GM13976 (cell line): ENCODE measurements at regions not wholly inside any gene's neighbourhood (a gene's known extent, or its start where the extent isn't known, plus 50 kb on each side); places are given as distances from the start of the nearest gene placed in this dataset.

ENCODE experiments used
- DNase-seq: peaks from one replicate; pipeline ENCODE4 v3.0.0; 2012; ENCODE audit warnings: low spot score
- CTCF ChIP-seq: IDR thresholded peaks from 2 replicates; pipeline ENCODE4 v1.5.1; 2012; ENCODE audit warnings: borderline replicate concordance, mild to moderate bottlenecking; ENCODE audit not compliant: insufficient read depth; ENCODE audit errors: extremely low read depth, missing control alignments, control extremely low read depth
- in situ Hi-C: fragments of 300-500 bp; cut with MboI; formaldehyde crosslinking; loops from one replicate; pipeline ENCODE4 v1.12.0; 2022; ENCODE audit warnings: low sequenced_read_pairs, mixed read lengths, inconsistent platforms; ENCODE audit not compliant: unreplicated experiment

DNA sequence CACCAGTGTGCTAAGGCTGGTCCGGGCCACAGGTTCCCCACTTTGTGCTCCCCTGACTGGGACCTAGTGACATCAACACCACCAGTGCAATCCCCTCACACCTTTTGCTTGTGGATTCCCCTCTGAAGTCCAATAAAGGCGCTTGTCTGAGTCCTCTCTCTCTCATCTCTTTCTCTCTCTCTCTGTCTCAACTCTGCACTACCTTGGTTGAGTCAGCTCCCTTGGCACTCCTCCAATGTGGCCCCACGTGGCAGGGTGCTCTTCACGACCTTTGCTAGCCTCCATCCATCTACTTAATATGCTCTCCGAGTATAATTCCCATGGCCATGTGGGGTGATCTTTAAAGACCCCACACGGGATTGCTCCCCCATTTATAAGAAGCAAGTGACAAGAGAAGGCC lies 385.0 kb downstream of the CD83 start:
- TF ChIP-seq CTCF = no peak
- DNase-seq = no peak
- in situ Hi-C loops = no loop called here

- in situ Hi-C loops = no loop called here
- no peak for TF ChIP-seq CTCF
- DNase-seq = no peak
Observed at GRCh38 chr6:14505401-14505800, 387.8 kb downstream of the CD83 start.

- DNase-seq = no peak
- TF ChIP-seq CTCF = no peak
- in situ Hi-C loops = no loop called here
Observed at GRCh38 chr6:14506656-14507246, 389.2 kb downstream of the CD83 start.

GRCh38 chr6:14509120-14509519 lies 391.5 kb downstream of the CD83 start:
- DNase-seq = no peak
- in situ Hi-C loops = no loop called here
- no peak for TF ChIP-seq CTCF

DNA sequence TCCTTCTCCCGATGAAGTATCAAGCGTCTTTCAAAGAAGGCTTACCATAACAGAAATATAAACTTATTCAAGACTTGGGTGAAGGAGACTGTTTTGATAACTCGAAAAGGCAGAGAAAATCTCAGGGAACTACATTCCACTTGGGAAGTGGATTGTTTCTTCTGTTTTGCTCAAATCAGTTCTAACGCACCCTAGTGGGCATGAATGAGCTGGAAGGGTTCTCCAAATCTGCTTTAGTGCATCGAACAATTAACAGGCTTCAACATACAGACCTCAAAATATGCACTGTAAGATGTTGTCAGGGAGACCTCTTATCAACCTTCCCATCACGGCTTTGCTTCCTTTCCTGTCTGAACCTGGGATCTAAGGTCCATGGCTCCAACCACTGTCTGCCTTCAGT lies 392.5 kb downstream of the CD83 start:
- no peak for DNase-seq
- in situ Hi-C loops = no loop called here
- TF ChIP-seq CTCF = no peak

DNA sequence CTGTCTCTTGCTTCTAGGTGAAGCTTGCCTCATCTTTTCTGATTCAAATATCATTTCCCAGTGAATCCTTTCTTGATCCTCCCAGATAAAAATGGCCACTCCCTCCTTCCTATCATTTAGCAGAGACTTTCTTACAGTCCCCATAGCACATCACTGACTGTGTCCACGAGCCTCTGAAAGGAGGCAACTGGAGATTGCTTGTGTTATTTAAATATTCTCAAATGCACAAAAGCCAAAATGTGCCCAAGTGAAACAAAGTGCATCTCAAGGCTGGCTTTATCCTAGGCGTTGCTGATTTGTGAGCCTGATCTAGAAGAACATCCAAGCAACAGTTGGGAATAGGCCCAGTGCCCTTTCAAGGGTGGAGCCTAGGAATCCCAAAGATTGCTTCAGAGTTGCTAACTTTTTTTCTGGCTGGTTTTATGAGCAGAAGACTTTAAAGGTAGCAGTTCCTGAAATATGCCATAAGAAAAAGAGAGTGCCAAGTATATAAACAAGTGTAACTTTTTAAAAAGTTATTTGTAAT lies 393.6 kb downstream of the CD83 start:
- in situ Hi-C loops = no loop called here
- no peak for TF ChIP-seq CTCF
- DNase-seq = no peak
